ENCODE measurements at regions not wholly inside any gene's neighbourhood (a gene's known extent, or its start where the extent isn't known, plus 50 kb on each side); places are given as distances from the start of the nearest gene placed in this dataset.

DNA sequence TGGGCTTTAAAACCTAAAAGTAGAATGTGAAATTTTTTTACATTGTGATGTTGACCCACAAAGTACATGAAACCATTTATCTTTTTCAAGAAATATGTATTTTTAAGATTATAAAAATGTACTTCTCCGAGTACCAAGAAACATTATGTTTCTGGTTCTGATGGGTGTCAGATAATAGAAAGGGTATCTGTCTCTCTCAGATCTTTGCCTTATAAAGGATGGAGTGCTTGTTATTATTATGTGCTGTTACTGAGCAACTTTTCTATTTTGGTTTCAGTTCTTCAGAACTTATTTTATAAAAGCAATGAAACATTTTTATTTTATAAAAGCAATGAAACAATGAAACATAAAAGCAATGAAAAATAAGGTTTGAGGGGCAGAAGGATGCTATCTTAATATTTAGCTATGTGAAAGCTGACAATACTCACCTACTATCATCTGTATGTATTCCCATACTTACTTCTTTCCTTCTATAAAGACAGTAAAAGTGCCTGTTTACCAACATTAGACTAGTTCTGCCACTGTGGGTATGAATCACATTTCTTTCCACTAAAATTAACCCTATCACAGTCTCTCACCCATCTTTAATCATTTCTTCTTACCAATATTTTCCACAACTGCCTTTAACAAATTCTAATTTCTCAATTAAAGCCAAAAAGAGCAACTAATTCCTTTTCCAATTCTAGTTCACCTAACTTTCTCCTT lies 540.7 kb upstream of the KCNMB2 start:
- H3K4me3 ChIP-seq (ENCODE audit: low read depth, low read length): no peak overlapping the region
- TF ChIP-seq, protein P1, sequence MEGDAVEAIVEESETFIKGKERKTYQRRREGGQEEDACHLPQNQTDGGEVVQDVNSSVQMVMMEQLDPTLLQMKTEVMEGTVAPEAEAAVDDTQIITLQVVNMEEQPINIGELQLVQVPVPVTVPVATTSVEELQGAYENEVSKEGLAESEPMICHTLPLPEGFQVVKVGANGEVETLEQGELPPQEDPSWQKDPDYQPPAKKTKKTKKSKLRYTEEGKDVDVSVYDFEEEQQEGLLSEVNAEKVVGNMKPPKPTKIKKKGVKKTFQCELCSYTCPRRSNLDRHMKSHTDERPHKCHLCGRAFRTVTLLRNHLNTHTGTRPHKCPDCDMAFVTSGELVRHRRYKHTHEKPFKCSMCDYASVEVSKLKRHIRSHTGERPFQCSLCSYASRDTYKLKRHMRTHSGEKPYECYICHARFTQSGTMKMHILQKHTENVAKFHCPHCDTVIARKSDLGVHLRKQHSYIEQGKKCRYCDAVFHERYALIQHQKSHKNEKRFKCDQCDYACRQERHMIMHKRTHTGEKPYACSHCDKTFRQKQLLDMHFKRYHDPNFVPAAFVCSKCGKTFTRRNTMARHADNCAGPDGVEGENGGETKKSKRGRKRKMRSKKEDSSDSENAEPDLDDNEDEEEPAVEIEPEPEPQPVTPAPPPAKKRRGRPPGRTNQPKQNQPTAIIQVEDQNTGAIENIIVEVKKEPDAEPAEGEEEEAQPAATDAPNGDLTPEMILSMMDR (IDR thresholded peaks at IDR 0.05; ENCODE audit: low read depth, low read length, missing control alignments): no peak
- DNase-seq (ENCODE audit: low read depth): no peak

DNA sequence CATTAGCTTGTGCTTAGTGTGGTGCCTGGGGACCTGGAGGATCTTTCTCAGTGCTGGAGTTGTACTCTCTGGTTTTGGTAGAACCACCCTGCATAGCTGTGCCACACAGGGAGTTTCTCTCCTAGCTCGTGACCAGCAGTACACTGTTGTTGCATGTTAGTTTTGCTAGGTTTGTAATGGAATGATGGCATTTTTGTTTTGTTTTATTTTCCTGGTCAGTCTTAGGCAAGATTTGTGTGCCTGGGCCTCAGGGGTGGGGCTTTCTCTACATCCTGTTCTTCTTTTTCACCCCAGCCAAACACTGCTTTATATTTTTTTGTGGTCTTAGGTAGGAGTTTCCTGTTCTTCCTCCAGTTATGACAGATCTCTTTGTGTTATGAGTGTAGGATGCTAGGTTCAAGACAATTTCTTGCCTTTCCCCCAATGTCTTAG lies 534.5 kb upstream of the KCNMB2 start:
- TF ChIP-seq, protein P1 (IDR thresholded peaks at IDR 0.05; ENCODE audit: low read depth, low read length, missing control alignments): no peak
- peak; percentile 40 for DNase-seq (ENCODE audit: low read depth)
- no peak overlapping the region for H3K4me3 ChIP-seq (ENCODE audit: low read depth, low read length)

DNA sequence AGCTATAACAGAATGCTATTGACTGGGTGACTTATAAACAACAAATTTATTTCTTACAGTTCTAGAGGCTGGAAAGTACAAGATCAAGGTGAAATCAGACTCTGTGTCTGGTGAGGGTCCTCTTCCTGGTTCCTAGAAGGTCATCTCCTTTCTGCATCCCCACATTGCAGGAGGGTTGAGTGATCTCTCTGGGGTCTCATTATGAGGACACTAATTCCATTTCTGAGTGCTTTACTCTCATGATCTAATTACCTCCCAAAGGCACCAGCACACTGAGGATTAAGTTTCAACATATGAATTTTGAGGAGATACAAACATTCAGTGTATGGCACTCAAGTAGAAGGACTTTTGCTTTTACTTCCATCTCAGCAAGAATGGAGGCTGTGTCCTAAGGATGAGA lies 534.1 kb upstream of the KCNMB2 start:
- no peak overlapping the region for H3K4me3 ChIP-seq (ENCODE audit: low read depth, low read length)
- DNase-seq (ENCODE audit: low read depth): no peak
- TF ChIP-seq, protein P1 (IDR thresholded peaks at IDR 0.05; ENCODE audit: low read depth, low read length, missing control alignments): no peak

DNA sequence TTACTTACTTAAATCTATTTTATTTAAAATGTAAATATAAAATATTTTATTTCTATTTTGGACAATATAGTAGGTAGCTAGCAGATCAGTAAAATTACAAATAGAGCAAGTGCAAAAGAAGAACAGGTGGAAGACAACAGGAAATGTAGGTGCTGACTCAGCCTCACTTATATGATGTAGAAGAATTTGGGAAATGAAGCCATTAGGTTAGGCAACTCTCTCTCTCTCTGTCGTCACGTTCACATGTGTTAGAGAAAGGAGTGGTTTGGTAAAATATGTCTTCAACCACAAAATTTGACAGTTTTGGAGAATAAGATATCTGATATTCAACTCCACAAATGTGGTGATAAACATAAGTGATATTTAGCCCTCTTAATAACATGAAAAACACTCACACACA lies 532.5 kb upstream of the KCNMB2 start:
- H3K4me3 ChIP-seq (ENCODE audit: low read depth, low read length): no peak overlapping the region
- DNase-seq (ENCODE audit: low read depth): no peak
- TF ChIP-seq, protein P1 (IDR thresholded peaks at IDR 0.05; ENCODE audit: low read depth, low read length, missing control alignments): no peak

DNA sequence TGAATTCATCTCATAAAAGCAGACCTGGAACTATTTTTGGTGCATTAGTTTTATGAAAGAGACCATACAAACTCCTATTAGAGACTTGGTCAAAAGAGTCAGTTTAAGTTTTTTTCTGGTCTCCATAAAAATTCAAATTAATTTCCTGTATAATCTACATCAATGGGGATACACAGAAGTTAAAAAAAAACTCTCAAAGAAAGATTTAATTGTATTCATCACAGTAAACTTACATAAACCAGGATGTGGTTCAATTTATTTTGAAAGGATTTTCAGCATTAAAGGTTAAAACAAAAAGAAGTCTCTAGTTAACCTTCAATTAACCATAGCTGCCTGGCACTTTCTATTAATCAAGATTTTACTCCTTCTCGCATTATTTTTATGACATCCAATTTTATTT lies 530.3 kb upstream of the KCNMB2 start:
- TF ChIP-seq, protein P1 (IDR thresholded peaks at IDR 0.05; ENCODE audit: low read depth, low read length, missing control alignments): no peak
- DNase-seq (ENCODE audit: low read depth): no peak
- H3K4me3 ChIP-seq (ENCODE audit: low read depth, low read length): no peak overlapping the region

DNA sequence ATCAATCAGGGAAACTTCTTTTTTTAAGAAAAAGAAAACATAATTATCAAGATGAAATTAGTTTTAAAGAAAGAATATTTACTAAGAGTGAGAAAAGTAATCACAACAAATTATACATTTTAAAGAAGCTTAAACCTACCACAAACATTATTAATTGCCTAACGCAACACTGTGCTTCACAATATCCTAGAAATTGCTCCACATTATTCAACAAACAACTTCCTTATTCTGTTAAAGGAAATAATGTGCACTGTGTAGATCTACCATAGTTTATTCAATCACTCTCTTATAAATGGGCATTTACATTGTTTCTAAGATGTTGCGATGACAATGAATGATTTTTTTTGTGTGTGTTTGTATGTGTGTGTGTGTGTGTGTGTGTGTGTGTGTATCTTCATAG lies 525.9 kb upstream of the KCNMB2 start:
- no peak overlapping the region for H3K4me3 ChIP-seq (ENCODE audit: low read depth, low read length)
- TF ChIP-seq, protein P1 (IDR thresholded peaks at IDR 0.05; ENCODE audit: low read depth, low read length, missing control alignments): no peak
- DNase-seq (ENCODE audit: low read depth): no peak

DNA sequence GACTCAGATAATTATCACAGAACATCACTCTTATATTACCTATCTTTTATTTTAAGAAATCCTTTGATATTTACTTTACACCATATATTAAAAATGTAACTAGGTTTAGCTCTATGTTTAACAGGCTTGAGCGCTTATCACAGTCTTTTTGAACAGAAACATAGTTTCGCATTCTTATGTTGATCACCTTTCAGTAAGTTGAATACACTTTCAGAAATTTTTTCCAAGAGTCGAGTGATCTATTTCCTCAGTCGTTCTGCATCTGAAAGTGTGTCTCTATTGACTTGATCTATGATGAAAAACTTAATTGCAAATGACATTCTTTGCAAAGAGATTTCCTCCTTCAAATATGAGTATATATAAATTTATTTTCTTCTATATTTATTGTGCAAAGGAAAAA lies 516.6 kb upstream of the KCNMB2 start:
- DNase-seq (ENCODE audit: low read depth): no peak
- H3K4me3 ChIP-seq (ENCODE audit: low read depth, low read length): no peak overlapping the region
- TF ChIP-seq, protein P1 (IDR thresholded peaks at IDR 0.05; ENCODE audit: low read depth, low read length, missing control alignments): no peak

Data from GM12864 (cell line).